CD8-positive, alpha-beta memory T cell (primary cell): ENCODE measurements at regions not wholly inside any gene's neighbourhood (a gene's known extent, or its start where the extent isn't known, plus 50 kb on each side); places are given as distances from the start of the nearest gene placed in this dataset.
A peak's percentile ranks its signal among the peaks of the same experiment; 100 is the strongest.

Experiments used
- CTCF ChIA-PET: fragments of 350-600 bp; sonication (Branson Sonifier 250); formaldehyde crosslinking; loops from one replicate; lab custom pipeline; 2021; ENCODE audit warnings: antibody characterized with exemption; lab: Charles Lee
- POLR2A ChIA-PET: fragments of 350-600 bp; sonication (Branson Sonifier 250); formaldehyde crosslinking; loops from one replicate; lab custom pipeline; 2021; ENCODE audit warnings: antibody characterized with exemption; lab: Charles Lee
- DNase-seq, 5 donors: peaks; one replicate each; pipeline versions ENCODE4 v3.0.0 to v3.0.0-alpha.2; 2020 to 2022; ENCODE audit warnings: mixed read lengths in 1 of 5
- H3K27ac ChIP-seq: one replicate; pipeline ENCODE4 v1.7.0; 2013; ENCODE audit warnings: low read depth, mild to moderate bottlenecking, low read length, moderate library complexity
- H3K27me3 ChIP-seq: 2 replicates; pipeline ENCODE4 v1.7.0; 2013; ENCODE audit warnings: low read length, mild to moderate bottlenecking; ENCODE audit not compliant: insufficient read depth, poor library complexity, severe bottlenecking
- H3K36me3 ChIP-seq: 2 replicates; pipeline ENCODE4 v1.7.0; 2013; ENCODE audit warnings: mild to moderate bottlenecking, low read length, moderate library complexity; ENCODE audit not compliant: insufficient read depth
- H3K4me1 ChIP-seq: 2 replicates; pipeline ENCODE4 v1.7.0; 2013; ENCODE audit warnings: mild to moderate bottlenecking, low read length, moderate library complexity; ENCODE audit not compliant: insufficient read depth
- H3K4me3 ChIP-seq: 2 replicates; pipeline ENCODE4 v1.7.0; 2013; ENCODE audit warnings: mild to moderate bottlenecking, low read length
- H3K9me3 ChIP-seq: 2 replicates; pipeline ENCODE4 v1.7.0; 2013; ENCODE audit warnings: mild to moderate bottlenecking, low read length
- H3K27ac Mint-ChIP-seq, 8 donors: one replicate each; pipeline ENCODE4 v1.8.0; 2020 to 2021; ENCODE audit warnings: mixed read lengths in 8 of 8, mild to moderate bottlenecking in 6 of 8, inconsistent platforms in 3 of 8, moderate library complexity in 3 of 8
- H3K27me3 Mint-ChIP-seq, 2 donors: one replicate each; pipeline ENCODE4 v1.8.0; 2020 to 2021; ENCODE audit warnings: mixed read lengths in 2 of 2, mild to moderate bottlenecking in 1 of 2, moderate library complexity in 1 of 2
- H3K36me3 Mint-ChIP-seq, 3 donors: one replicate each; pipeline ENCODE4 v1.8.0; 2020 to 2021; ENCODE audit warnings: mixed read lengths in 3 of 3, inconsistent platforms in 1 of 3, mild to moderate bottlenecking in 1 of 3
- H3K4me1 Mint-ChIP-seq, 3 donors: one replicate each; pipeline ENCODE4 v1.8.0; 2020 to 2021; ENCODE audit warnings: mixed read lengths in 3 of 3, inconsistent platforms in 1 of 3, mild to moderate bottlenecking in 1 of 3
- H3K4me3 Mint-ChIP-seq, 7 donors: one replicate each; pipeline ENCODE4 v1.8.0; 2020 to 2021; ENCODE audit warnings: mixed read lengths in 7 of 7, mild to moderate bottlenecking in 6 of 7, moderate library complexity in 4 of 7, inconsistent platforms in 2 of 7
- H3K9me3 Mint-ChIP-seq, 5 donors: one replicate each; pipeline ENCODE4 v1.8.0; 2020 to 2022; ENCODE audit warnings: mixed read lengths in 5 of 5, mild to moderate bottlenecking in 3 of 5, moderate library complexity in 2 of 5, inconsistent platforms in 1 of 5

- CTCF ChIA-PET, result no interaction called here
Measured at GRCh38 chr18:72207280-72207679, 336.9 kb downstream of the CBLN2 start.

GRCh38 chr18:72206814-72207213 is 337.3 kb downstream of the CBLN2 start:
- CTCF ChIA-PET, result no interaction called here
- no peak overlapping the region for H3K4me3 Mint-ChIP-seq
- POLR2A ChIA-PET, result no interaction called here

More at GRCh38 chr18:72207280-72207679, 336.9 kb downstream of the CBLN2 start:
- Histone ChIP-seq H3K36me3 (no peaks in the 10 kb centered on the region), H3K4me3 (no peak overlapping the region), H3K9me3 (no peaks in the 10 kb centered on the region), H3K27me3 (no peaks in the 10 kb centered on the region), H3K4me1 (no peaks in the 10 kb centered on the region), H3K27ac (no peak overlapping the region)
- Mint-ChIP-seq H3K4me1 (no peaks in the 10 kb centered on the region), H3K27ac (no peak overlapping the region), H3K9me3 (peaks cover 6 to 16% (median 11%) of the 10 kb centered on the region in 5 donors), H3K27me3 (no peaks in the 10 kb centered on the region), H3K4me3 (no peak overlapping the region), H3K36me3 (no peaks in the 10 kb centered on the region)
- POLR2A ChIA-PET, result no interaction called here
- DNase-seq, result no peak

GRCh38 chr18:72201032-72201431 is 343.1 kb downstream of the CBLN2 start:
- H3K4me3 ChIP-seq, result no peak overlapping the region
- no peaks in the 10 kb centered on the region for H3K27me3 ChIP-seq
- H3K9me3 ChIP-seq, result no peaks in the 10 kb centered on the region
- H3K27ac ChIP-seq, result no peak overlapping the region
- Mint-ChIP-seq H3K4me3 (no peak overlapping the region), H3K9me3 (peaks cover 2 to 27% (median 9%) of the 10 kb centered on the region in 5 donors), H3K27ac (peak overlapping the region in 1 of 8 donors; percentile 51), H3K36me3 (no peaks in the 10 kb centered on the region), H3K27me3 (peaks cover 0 to 1% of the 10 kb centered on the region in 2 donors), H3K4me1 (no peaks in the 10 kb centered on the region)
- ChIA-PET POLR2A (no interaction called here), CTCF (no interaction called here)
- H3K36me3 ChIP-seq, result no peaks in the 10 kb centered on the region
- H3K4me1 ChIP-seq, result no peaks in the 10 kb centered on the region
- no peak for DNase-seq

More at GRCh38 chr18:72206814-72207213, 337.3 kb downstream of the CBLN2 start:
- Mint-ChIP-seq H3K9me3 (peaks cover 6 to 16% (median 9%) of the 10 kb centered on the region in 5 donors), H3K36me3 (no peaks in the 10 kb centered on the region), H3K27me3 (no peaks in the 10 kb centered on the region), H3K27ac (no peak overlapping the region), H3K4me1 (no peaks in the 10 kb centered on the region)
- Histone ChIP-seq H3K9me3 (no peaks in the 10 kb centered on the region), H3K27me3 (no peaks in the 10 kb centered on the region), H3K4me1 (no peaks in the 10 kb centered on the region), H3K27ac (no peak overlapping the region), H3K36me3 (no peaks in the 10 kb centered on the region), H3K4me3 (no peak overlapping the region)
- no peak for DNase-seq

GRCh38 chr18:72197591-72197990 is 346.6 kb downstream of the CBLN2 start:
- H3K36me3 Mint-ChIP-seq, result no peaks in the 10 kb centered on the region
- H3K27ac Mint-ChIP-seq, result no peak overlapping the region
- Histone ChIP-seq H3K36me3 (no peaks in the 10 kb centered on the region), H3K4me1 (no peaks in the 10 kb centered on the region), H3K27me3 (no peaks in the 10 kb centered on the region), H3K27ac (no peak overlapping the region), H3K9me3 (no peaks in the 10 kb centered on the region), H3K4me3 (no peak overlapping the region)
- CTCF ChIA-PET, result no interaction called here
- H3K27me3 Mint-ChIP-seq, result peaks cover 0 to 1% of the 10 kb centered on the region in 2 donors
- no peaks in the 10 kb centered on the region for H3K4me1 Mint-ChIP-seq
- no peak overlapping the region for H3K4me3 Mint-ChIP-seq
- POLR2A ChIA-PET, result no interaction called here
- no peak for DNase-seq
- peaks cover 1 to 39% (median 6%) of the 10 kb centered on the region in 5 donors for H3K9me3 Mint-ChIP-seq

GRCh38 chr18:72194072-72194471 is 350.1 kb downstream of the CBLN2 start:
- H3K27me3 Mint-ChIP-seq, result peaks cover 0 to 1% of the 10 kb centered on the region in 2 donors
- no peaks in the 10 kb centered on the region for H3K4me1 Mint-ChIP-seq
- CTCF ChIA-PET, result no interaction called here
- POLR2A ChIA-PET, result no interaction called here
- no peak overlapping the region for H3K4me3 ChIP-seq
- no peaks in the 10 kb centered on the region for H3K36me3 ChIP-seq
- no peak overlapping the region for H3K27ac ChIP-seq
- no peaks in the 10 kb centered on the region for H3K4me1 ChIP-seq
- H3K27me3 ChIP-seq, result no peaks in the 10 kb centered on the region
- H3K27ac Mint-ChIP-seq, result no peak overlapping the region
- H3K36me3 Mint-ChIP-seq, result no peaks in the 10 kb centered on the region
- no peaks in the 10 kb centered on the region for H3K9me3 ChIP-seq
- DNase-seq, result no peak
- H3K4me3 Mint-ChIP-seq, result no peak overlapping the region
- peaks cover 0 to 31% (median 3%) of the 10 kb centered on the region in 5 donors for H3K9me3 Mint-ChIP-seq

- Histone ChIP-seq H3K9me3 (no peaks in the 10 kb centered on the region), H3K36me3 (no peaks in the 10 kb centered on the region), H3K4me3 (no peak overlapping the region), H3K4me1 (no peaks in the 10 kb centered on the region), H3K27ac (no peak overlapping the region), H3K27me3 (no peaks in the 10 kb centered on the region)
- H3K4me3 Mint-ChIP-seq, result no peak overlapping the region
- POLR2A ChIA-PET, result no interaction called here
- no peak overlapping the region for H3K27ac Mint-ChIP-seq
- DNase-seq, result no peak
- peaks cover 4 to 12% (median 6%) of the 10 kb centered on the region in 5 donors for H3K9me3 Mint-ChIP-seq
- CTCF ChIA-PET, result no interaction called here
- no peaks in the 10 kb centered on the region for H3K27me3 Mint-ChIP-seq
- no peaks in the 10 kb centered on the region for H3K36me3 Mint-ChIP-seq
- no peaks in the 10 kb centered on the region for H3K4me1 Mint-ChIP-seq
Measured at GRCh38 chr18:72187956-72188355, 356.2 kb downstream of the CBLN2 start.

- Histone ChIP-seq H3K4me3 (no peak overlapping the region), H3K36me3 (no peaks in the 10 kb centered on the region), H3K9me3 (no peaks in the 10 kb centered on the region), H3K27me3 (no peaks in the 10 kb centered on the region), H3K27ac (no peak overlapping the region), H3K4me1 (no peaks in the 10 kb centered on the region)
- Mint-ChIP-seq H3K9me3 (peaks cover 5 to 22% (median 16%) of the 10 kb centered on the region in 5 donors), H3K27me3 (no peaks in the 10 kb centered on the region), H3K27ac (no peak overlapping the region), H3K36me3 (no peaks in the 10 kb centered on the region), H3K4me1 (no peaks in the 10 kb centered on the region), H3K4me3 (no peak overlapping the region)
- POLR2A ChIA-PET, result no interaction called here
- DNase-seq, result no peak
- CTCF ChIA-PET, result no interaction called here
Measured at GRCh38 chr18:72181241-72181764, 362.8 kb downstream of the CBLN2 start.

GRCh38 chr18:72180689-72181088 is 363.5 kb downstream of the CBLN2 start:
- DNase-seq, result no peak
- no peaks in the 10 kb centered on the region for H3K27me3 ChIP-seq
- POLR2A ChIA-PET, result no interaction called here
- CTCF ChIA-PET, result no interaction called here
- no peaks in the 10 kb centered on the region for H3K4me1 Mint-ChIP-seq
- H3K36me3 Mint-ChIP-seq, result no peaks in the 10 kb centered on the region
- H3K4me1 ChIP-seq, result no peaks in the 10 kb centered on the region
- no peak overlapping the region for H3K27ac ChIP-seq
- H3K36me3 ChIP-seq, result no peaks in the 10 kb centered on the region
- H3K4me3 Mint-ChIP-seq, result no peak overlapping the region
- no peak overlapping the region for H3K27ac Mint-ChIP-seq
- H3K9me3 Mint-ChIP-seq, result peaks cover 10 to 22% (median 19%) of the 10 kb centered on the region in 5 donors
- H3K27me3 Mint-ChIP-seq, result no peaks in the 10 kb centered on the region
- H3K4me3 ChIP-seq, result no peak overlapping the region
- no peaks in the 10 kb centered on the region for H3K9me3 ChIP-seq
